ENCODE measurements at regions not wholly inside any gene's neighbourhood (a gene's known extent, or its start where the extent isn't known, plus 50 kb on each side); places are given as distances from the start of the nearest gene placed in this dataset.

DNA sequence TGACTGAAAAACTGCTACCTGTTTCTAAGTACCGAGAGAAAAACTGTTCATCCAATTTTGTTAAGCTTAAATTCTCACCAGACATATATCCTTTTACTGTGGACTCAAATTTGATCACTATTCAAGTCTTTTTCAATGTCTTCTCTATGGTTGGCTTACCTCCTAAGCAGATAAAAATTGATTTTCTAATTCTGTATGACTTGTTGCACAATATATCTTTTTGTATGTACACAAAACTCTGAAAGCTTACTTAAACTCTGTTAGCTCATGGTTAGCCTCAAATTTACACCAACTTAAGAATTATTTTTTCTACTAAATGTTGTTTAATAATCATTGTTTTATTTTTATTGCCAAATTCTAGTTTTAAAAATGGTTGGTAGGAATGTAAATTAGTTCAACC lies 715.4 kb downstream of the LTN1 start:
- Mint-ChIP-seq H3K4me1 (no peaks in the 10 kb centered on the region), H3K36me3 (no peaks in the 10 kb centered on the region), H3K4me3 (no peak overlapping the region), H3K9me3 (ENCODE audit: low read depth) (no peaks in the 10 kb centered on the region), H3K27ac (no peak overlapping the region), H3K27me3 (no peaks in the 10 kb centered on the region)
- DNase-seq (no peak), ATAC-seq (no peak)
- CTCF ChIA-PET: no interaction called here

- H3K4me3 Mint-ChIP-seq: no peak overlapping the region
Measured at GRCh38 chr21:28272272-28272992, 720.2 kb downstream of the LTN1 start.

DNA sequence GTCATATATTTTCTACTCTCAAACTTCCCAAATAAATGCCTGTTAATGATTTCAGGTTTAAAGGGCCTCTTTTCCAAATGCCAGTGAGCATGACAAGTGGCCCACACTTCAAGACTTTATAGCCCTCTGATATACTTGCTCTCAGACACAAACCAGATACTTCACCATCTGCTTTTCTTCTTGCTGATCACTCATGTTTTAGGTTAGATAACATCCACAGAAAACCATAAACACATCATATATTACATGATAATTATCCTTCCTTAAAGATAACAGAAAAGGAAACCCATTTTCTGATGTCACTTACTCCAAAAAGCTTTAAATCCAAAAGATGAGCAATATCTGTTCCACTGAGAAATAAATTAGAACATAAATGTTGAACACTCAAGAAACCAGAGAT lies 723.5 kb downstream of the LTN1 start:
- H3K27ac Mint-ChIP-seq: no peak overlapping the region
- H3K4me1 Mint-ChIP-seq: no peaks in the 10 kb centered on the region
- no peaks in the 10 kb centered on the region for H3K27me3 Mint-ChIP-seq
- H3K9me3 Mint-ChIP-seq (ENCODE audit: low read depth): peaks cover 4% of the 10 kb centered on the region
- ATAC-seq: no peak
- H3K4me3 Mint-ChIP-seq: no peak overlapping the region
- DNase-seq: no peak
- no peaks in the 10 kb centered on the region for H3K36me3 Mint-ChIP-seq
- CTCF ChIA-PET: no interaction called here

More at GRCh38 chr21:28272272-28272992, 720.2 kb downstream of the LTN1 start:
- no peaks in the 10 kb centered on the region for H3K4me1 Mint-ChIP-seq
- H3K9me3 Mint-ChIP-seq (ENCODE audit: low read depth): peaks cover 4% of the 10 kb centered on the region
- no peaks in the 10 kb centered on the region for H3K36me3 Mint-ChIP-seq
- H3K27me3 Mint-ChIP-seq: no peaks in the 10 kb centered on the region
- DNase-seq: no peak
- no peak overlapping the region for H3K27ac Mint-ChIP-seq
- CTCF ChIA-PET: no interaction called here
- no peak for ATAC-seq

DNA sequence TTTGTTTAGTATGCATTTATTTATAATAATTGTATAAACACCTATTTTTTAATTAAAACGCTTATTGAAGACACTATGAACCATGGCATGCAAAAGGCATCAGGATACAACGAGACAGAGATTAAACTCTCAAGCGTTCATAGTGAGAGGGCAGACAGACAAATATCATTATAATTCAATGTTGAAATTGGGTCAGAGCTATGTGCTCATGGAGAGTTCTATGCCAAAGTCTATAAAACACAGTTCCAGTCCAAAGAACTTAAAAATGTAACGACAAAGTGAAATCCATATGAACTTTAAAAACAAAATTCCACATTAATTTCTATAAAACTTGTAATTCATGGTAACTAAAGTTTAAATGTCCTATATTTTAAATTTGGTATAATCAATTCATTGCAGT lies 724.0 kb downstream of the LTN1 start:
- DNase-seq (no peak), ATAC-seq (no peak)
- CTCF ChIA-PET: no interaction called here
- no peak overlapping the region for H3K27ac Mint-ChIP-seq
- H3K27me3 Mint-ChIP-seq: no peaks in the 10 kb centered on the region
- H3K4me1 Mint-ChIP-seq: no peaks in the 10 kb centered on the region
- no peak overlapping the region for H3K4me3 Mint-ChIP-seq
- H3K36me3 Mint-ChIP-seq: no peaks in the 10 kb centered on the region
- H3K9me3 Mint-ChIP-seq (ENCODE audit: low read depth): peaks cover 4% of the 10 kb centered on the region

- no peaks in the 10 kb centered on the region for H3K36me3 Mint-ChIP-seq
- no peak overlapping the region for H3K27ac Mint-ChIP-seq
- no peak for DNase-seq
- CTCF ChIA-PET: no interaction called here
- no peaks in the 10 kb centered on the region for H3K4me1 Mint-ChIP-seq
- H3K4me3 Mint-ChIP-seq: no peak overlapping the region
- H3K27me3 Mint-ChIP-seq: no peaks in the 10 kb centered on the region
- peaks cover 4% of the 10 kb centered on the region for H3K9me3 Mint-ChIP-seq (ENCODE audit: low read depth)
- no peak for ATAC-seq
Measured at GRCh38 chr21:28267449-28267848, 725.2 kb downstream of the LTN1 start.

- ATAC-seq (no peak), DNase-seq (no peak)
- Mint-ChIP-seq H3K9me3 (ENCODE audit: low read depth) (peaks cover 4% of the 10 kb centered on the region), H3K27me3 (no peaks in the 10 kb centered on the region), H3K4me3 (no peak overlapping the region), H3K27ac (no peak overlapping the region), H3K4me1 (no peaks in the 10 kb centered on the region), H3K36me3 (no peaks in the 10 kb centered on the region)
- CTCF ChIA-PET: no interaction called here
Measured at GRCh38 chr21:28266061-28266460, 726.6 kb downstream of the LTN1 start.

DNA sequence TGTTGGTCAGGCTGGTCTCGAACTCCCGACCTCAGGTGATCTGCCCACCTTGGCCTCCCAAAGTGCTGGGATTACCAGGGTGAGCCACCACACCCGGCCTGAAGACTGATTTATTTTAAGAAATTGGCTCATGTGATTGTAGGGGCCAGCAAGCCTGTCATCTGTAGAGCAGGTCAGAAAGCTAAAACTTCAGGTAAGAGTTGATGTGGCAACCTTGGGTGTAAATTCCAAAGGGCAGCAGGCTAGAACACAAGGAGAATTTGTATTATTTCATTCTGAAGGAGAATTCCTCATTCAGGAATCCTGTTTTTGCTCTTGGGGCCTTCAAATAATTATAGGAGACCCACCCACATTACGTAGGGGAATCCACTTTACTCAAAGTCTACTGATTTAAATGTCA lies 728.7 kb downstream of the LTN1 start:
- H3K27ac Mint-ChIP-seq: no peak overlapping the region
- ATAC-seq: no peak
- DNase-seq: no peak
- H3K4me3 Mint-ChIP-seq: no peak overlapping the region
- CTCF ChIA-PET: interaction anchor here (1.1 kb wide), 1 partner anchor 18 kb away, joined by 3 read pairs; no protein-coding TSS in a partner anchor
- H3K4me1 Mint-ChIP-seq: no peaks in the 10 kb centered on the region
- no peaks in the 10 kb centered on the region for H3K36me3 Mint-ChIP-seq
- H3K27me3 Mint-ChIP-seq: no peaks in the 10 kb centered on the region
- no peaks in the 10 kb centered on the region for H3K9me3 Mint-ChIP-seq (ENCODE audit: low read depth)

DNA sequence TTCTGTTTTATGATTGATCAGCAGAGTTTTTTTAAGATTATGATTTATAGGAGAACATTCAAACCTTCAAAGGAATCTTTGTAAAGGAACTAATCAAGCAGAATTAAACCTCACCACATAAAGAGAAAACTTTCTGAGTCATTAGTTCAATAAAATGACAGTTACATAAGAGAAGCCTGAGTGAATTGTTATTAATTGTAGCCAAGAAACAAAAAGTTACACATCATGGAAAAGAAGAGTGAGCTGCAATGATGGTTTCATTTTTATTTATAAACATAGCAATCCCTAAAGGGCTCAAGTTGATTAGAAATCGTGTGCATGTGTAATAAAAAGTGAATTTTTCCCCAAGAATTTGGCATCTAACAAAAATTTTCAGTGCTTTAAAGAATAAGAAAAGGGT lies 731.4 kb downstream of the LTN1 start:
- H3K4me1 Mint-ChIP-seq: no peaks in the 10 kb centered on the region
- H3K36me3 Mint-ChIP-seq: no peaks in the 10 kb centered on the region
- no peaks in the 10 kb centered on the region for H3K9me3 Mint-ChIP-seq (ENCODE audit: low read depth)
- CTCF ChIA-PET: no interaction called here
- no peak overlapping the region for H3K4me3 Mint-ChIP-seq
- H3K27ac Mint-ChIP-seq: no peak overlapping the region
- H3K27me3 Mint-ChIP-seq: no peaks in the 10 kb centered on the region
- ATAC-seq (no peak), DNase-seq (no peak)

- H3K36me3 Mint-ChIP-seq: no peaks in the 10 kb centered on the region
- CTCF ChIA-PET: no interaction called here
- no peak for ATAC-seq
- H3K4me3 Mint-ChIP-seq: no peak overlapping the region
- H3K27me3 Mint-ChIP-seq: no peaks in the 10 kb centered on the region
- no peaks in the 10 kb centered on the region for H3K4me1 Mint-ChIP-seq
- no peak overlapping the region for H3K27ac Mint-ChIP-seq
- no peak for DNase-seq
- no peaks in the 10 kb centered on the region for H3K9me3 Mint-ChIP-seq (ENCODE audit: low read depth)
Measured at GRCh38 chr21:28257276-28257675, 735.4 kb downstream of the LTN1 start.

DNA sequence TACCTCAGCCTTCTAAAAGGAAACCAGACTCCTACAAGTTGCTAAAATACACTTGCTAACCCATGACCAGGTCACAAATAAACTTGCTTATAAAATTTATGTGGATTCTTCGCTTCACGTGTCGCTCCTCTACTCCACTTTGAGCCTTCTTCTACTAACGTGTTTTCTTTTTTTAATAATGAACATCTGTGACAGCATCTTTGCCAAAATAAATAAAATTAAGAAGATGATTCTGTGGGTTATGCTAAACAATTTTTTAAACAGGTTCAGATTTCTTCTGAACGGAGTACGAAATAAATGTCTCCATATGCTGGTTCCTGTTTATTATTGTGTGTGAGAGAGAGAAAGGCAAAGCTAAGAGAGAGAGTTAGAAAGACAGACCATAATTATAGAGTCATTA lies 735.8 kb downstream of the LTN1 start:
- Mint-ChIP-seq H3K4me3 (no peak overlapping the region), H3K9me3 (ENCODE audit: low read depth) (no peaks in the 10 kb centered on the region), H3K27me3 (no peaks in the 10 kb centered on the region), H3K27ac (no peak overlapping the region), H3K36me3 (no peaks in the 10 kb centered on the region), H3K4me1 (no peaks in the 10 kb centered on the region)
- no peak for ATAC-seq
- CTCF ChIA-PET: no interaction called here
- DNase-seq: no peak

GRCh38 chr21:28256420-28256831 lies 736.3 kb downstream of the LTN1 start:
- no peaks in the 10 kb centered on the region for H3K36me3 Mint-ChIP-seq
- H3K27me3 Mint-ChIP-seq: no peaks in the 10 kb centered on the region
- H3K4me3 Mint-ChIP-seq: no peak overlapping the region
- no peak for DNase-seq
- no peak for ATAC-seq
- CTCF ChIA-PET: no interaction called here
- H3K4me1 Mint-ChIP-seq: no peaks in the 10 kb centered on the region
- no peak overlapping the region for H3K27ac Mint-ChIP-seq
- no peaks in the 10 kb centered on the region for H3K9me3 Mint-ChIP-seq (ENCODE audit: low read depth)

- DNase-seq: no peak
- Mint-ChIP-seq H3K27ac (no peak overlapping the region), H3K9me3 (ENCODE audit: low read depth) (no peaks in the 10 kb centered on the region), H3K4me3 (no peak overlapping the region), H3K4me1 (no peaks in the 10 kb centered on the region), H3K27me3 (no peaks in the 10 kb centered on the region), H3K36me3 (no peaks in the 10 kb centered on the region)
- CTCF ChIA-PET: no interaction called here
- no peak for ATAC-seq
Measured at GRCh38 chr21:28253961-28254360, 738.7 kb downstream of the LTN1 start.

DNA sequence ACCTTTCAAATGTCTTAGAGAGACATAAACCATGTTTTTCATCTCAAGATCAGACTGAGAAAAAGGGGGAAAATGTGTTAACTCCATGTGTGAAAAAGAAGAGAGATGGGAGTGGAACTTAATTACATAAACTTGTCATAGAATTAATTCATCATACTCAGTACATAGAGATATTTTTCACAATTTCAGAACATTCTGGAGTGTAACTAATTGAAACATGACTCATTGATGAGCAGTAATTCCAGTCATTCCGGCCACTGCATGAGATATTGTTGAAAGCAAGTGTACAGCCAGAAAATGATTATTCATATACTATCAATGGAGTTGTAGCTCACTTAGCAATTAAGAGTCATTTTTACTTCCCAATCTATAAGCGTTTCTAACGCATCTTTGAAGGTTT lies 739.3 kb downstream of the LTN1 start:
- H3K27me3 Mint-ChIP-seq: no peaks in the 10 kb centered on the region
- no peak overlapping the region for H3K4me3 Mint-ChIP-seq
- H3K9me3 Mint-ChIP-seq (ENCODE audit: low read depth): no peaks in the 10 kb centered on the region
- H3K4me1 Mint-ChIP-seq: no peaks in the 10 kb centered on the region
- no peak for ATAC-seq
- H3K27ac Mint-ChIP-seq: no peak overlapping the region
- CTCF ChIA-PET: no interaction called here
- no peak for DNase-seq
- H3K36me3 Mint-ChIP-seq: no peaks in the 10 kb centered on the region

- CTCF ChIA-PET: no interaction called here
- Mint-ChIP-seq H3K4me3 (no peak overlapping the region), H3K9me3 (ENCODE audit: low read depth) (no peaks in the 10 kb centered on the region), H3K36me3 (no peaks in the 10 kb centered on the region), H3K27ac (no peak overlapping the region), H3K27me3 (no peaks in the 10 kb centered on the region), H3K4me1 (no peaks in the 10 kb centered on the region)
- DNase-seq: no peak
- no peak for ATAC-seq
Measured at GRCh38 chr21:28252928-28253327, 739.7 kb downstream of the LTN1 start.

- no peak overlapping the region for H3K27ac Mint-ChIP-seq
- ATAC-seq (no peak), DNase-seq (no peak)
- H3K4me1 Mint-ChIP-seq: no peaks in the 10 kb centered on the region
- no peak overlapping the region for H3K4me3 Mint-ChIP-seq
- CTCF ChIA-PET: no interaction called here
- H3K27me3 Mint-ChIP-seq: no peaks in the 10 kb centered on the region
- no peaks in the 10 kb centered on the region for H3K9me3 Mint-ChIP-seq (ENCODE audit: low read depth)
- no peaks in the 10 kb centered on the region for H3K36me3 Mint-ChIP-seq
Measured at GRCh38 chr21:28250946-28251345, 741.7 kb downstream of the LTN1 start.

Measured in activated CD8-positive, alpha-beta memory T cell treated with anti-CD3 and anti-CD28 coated beads, Interleukin-2, amount 10 ng/mL, durations not matched to agents 7 days and 5 days (primary cell).